K562 (cell line): ENCODE measurements at regions not wholly inside any gene's neighbourhood (a gene's known extent, or its start where the extent isn't known, plus 50 kb on each side); places are given as distances from the start of the nearest gene placed in this dataset.

ENCODE experiments used
- ATAC-seq: fragments of 200-7000 bp; cut with Tn5 transposase; 3 replicates; pipeline ENCODE4 v1.9.1; 2020; ENCODE audit warnings: moderate library complexity
- BruUV-seq: library from RNA; stranded (reverse); fragments of 400-500 nt; replicated peaks from 2 replicates; lab custom pipeline; 2021; lab: Mats Ljungman, UMichigan
- CTCF ChIA-PET: fragments of 300-600 bp; formaldehyde crosslinking; extraction: SDS; loops from one replicate; lab custom pipeline; 2021; ENCODE audit warnings: low intra/inter-chr PET ratio; lab: Yijun Ruan, JAX
- POLR2A ChIA-PET: fragments of 300-600, 350-650 bp; sonication (Branson Sonifier 250); formaldehyde crosslinking; extraction: SDS; loops from one replicate; lab custom pipeline; 2021; ENCODE audit warnings: antibody characterized with exemption, inconsistent platforms; lab: Yijun Ruan, JAX
- DNase-seq, 4 experiments: peaks; one replicate each; pipeline versions ENCODE4 v3.0.0 to v3.0.0-alpha.2; 2011 to 2018; ENCODE audit warnings: low spot score in 3 of 4, mixed read lengths in 3 of 4; ENCODE audit errors: extremely low read depth in 1 of 4
- FAIRE-seq: peaks from 2 replicates; lab custom pipeline; 2011; peaks lifted over from hg19 to GRCh38; lab: Jason Lieb, UNC
- H2AFZ ChIP-seq: 2 replicates; pipeline ENCODE4 v1.6.0; 2011; ENCODE audit warnings: low read depth, low read length, control low read depth, inconsistent platforms
- H3K27ac ChIP-seq: fragments of 200-600 bp; 3 replicates; pipeline ENCODE4 v1.8.0; 2011; ENCODE audit warnings: low read depth, mild to moderate bottlenecking, control low read depth, inconsistent platforms, low read length, moderate library complexity, mixed read lengths; ENCODE audit errors: extremely low read depth
- H3K27me3 ChIP-seq, 2 experiments: fragments of 300-600 bp in 1 of 2; 2 replicates in 1 of 2; 3 replicates in 1 of 2; pipeline versions ENCODE4 v1.6.0 to v1.8.0; 2011; ENCODE audit warnings: inconsistent platforms in 2 of 2, low read length in 2 of 2, mild to moderate bottlenecking in 1 of 2, mixed read lengths in 1 of 2, moderate library complexity in 1 of 2; ENCODE audit not compliant: control insufficient read depth in 2 of 2, insufficient read depth in 2 of 2
- H3K36me3 ChIP-seq: fragments of 300-600 bp; 3 replicates; pipeline ENCODE4 v1.8.0; 2011; ENCODE audit warnings: mild to moderate bottlenecking, low read length, inconsistent platforms; ENCODE audit not compliant: control insufficient read depth, insufficient read depth
- H3K4me1 ChIP-seq, 2 experiments: fragments of 200-600 bp in 1 of 2; replicated peaks in 1 of 2; 2 replicates in 1 of 2; 3 replicates in 1 of 2; pipeline versions ENCODE4 v1.5.1 to v1.8.0; 2011; ENCODE audit warnings: inconsistent platforms in 2 of 2, low read length in 2 of 2, mild to moderate bottlenecking in 1 of 2, mixed read lengths in 1 of 2, moderate library complexity in 1 of 2; ENCODE audit not compliant: control insufficient read depth in 2 of 2, insufficient read depth in 2 of 2
- H3K4me2 ChIP-seq: 2 replicates; pipeline ENCODE4 v1.6.1; 2011; ENCODE audit warnings: low read length, control low read depth, inconsistent platforms, mixed read lengths; ENCODE audit not compliant: insufficient read depth
- H3K4me3 ChIP-seq: fragments of 200-600 bp; sonication (generic), shearing (Covaris generic); 2 replicates; pipeline ENCODE4 v1.5.1; 2016; ENCODE audit warnings: control low read depth, inconsistent platforms
- H3K79me2 ChIP-seq: fragments of 200-600 bp; 3 replicates; pipeline ENCODE4 v1.8.0; 2011; ENCODE audit warnings: low read length, inconsistent platforms; ENCODE audit not compliant: control insufficient read depth, insufficient read depth
- H3K9ac ChIP-seq, 2 experiments: 2 replicates each; pipeline versions ENCODE4 v1.6.0 to v1.6.1; 2011; ENCODE audit warnings: low read depth in 2 of 2, low read length in 2 of 2, control low read depth in 1 of 2, inconsistent platforms in 1 of 2, mild to moderate bottlenecking in 1 of 2, mixed read lengths in 1 of 2; ENCODE audit not compliant: insufficient read depth in 1 of 2
- H3K9me1 ChIP-seq: one replicate; pipeline ENCODE4 v1.6.0; 2011; ENCODE audit warnings: inconsistent platforms, mild to moderate bottlenecking, low read length, moderate library complexity; ENCODE audit not compliant: control insufficient read depth, insufficient read depth
- H3K9me3 ChIP-seq: replicated peaks from 2 replicates; pipeline ENCODE4 v1.5.1; 2011; ENCODE audit warnings: low read depth, low read length, inconsistent platforms; ENCODE audit not compliant: control insufficient read depth, insufficient read depth
- H4K20me1 ChIP-seq: replicated peaks from 2 replicates; pipeline ENCODE4 v1.6.1; 2011; ENCODE audit warnings: low read length, inconsistent platforms, mixed read lengths; ENCODE audit not compliant: control insufficient read depth, insufficient read depth
- ARNT ChIP-seq, 2 experiments: fragments of 450-650 bp; IDR thresholded peaks; 2 replicates each; pipeline ENCODE4 v1.6.1; 2016; ENCODE audit warnings: mild to moderate bottlenecking in 1 of 2
- DPF2 ChIP-seq: fragments of 450-650 bp; IDR thresholded peaks from 2 replicates; pipeline ENCODE4 v1.6.1; 2016
- EP400 ChIP-seq: fragments of 450-650 bp; IDR thresholded peaks from 2 replicates; pipeline ENCODE4 v1.6.1; 2017; ENCODE audit warnings: antibody characterized with exemption, mild to moderate bottlenecking, moderate library complexity
- ESRRB ChIP-seq: fragments of 250-450 bp; sonication (Bioruptor Pico); IDR thresholded peaks from 2 replicates; pipeline ENCODE4 v1.5.0; 2020; ENCODE audit warnings: mild to moderate bottlenecking, moderate library complexity, borderline replicate concordance
- NFXL1 ChIP-seq: fragments of 450-650 bp; formaldehyde crosslinking; IDR thresholded peaks from 2 replicates; pipeline ENCODE4 v1.4.0; 2021; ENCODE audit warnings: mild to moderate bottlenecking
- NONO ChIP-seq, 2 experiments: fragments of 200-400 bp in 1 of 2; fragments of 450-650 bp in 1 of 2; formaldehyde crosslinking in 1 of 2; IDR thresholded peaks; 2 replicates each; pipeline ENCODE4 v1.6.1; 2017; ENCODE audit warnings: low read depth in 2 of 2, mild to moderate bottlenecking in 2 of 2, moderate library complexity in 2 of 2, low read length in 1 of 2
- POLR2G ChIP-seq: fragments of 200-400 bp; formaldehyde crosslinking; IDR thresholded peaks from 2 replicates; pipeline ENCODE4 v1.6.1; 2017; ENCODE audit warnings: low read depth, mild to moderate bottlenecking, antibody characterized with exemption, low read length, moderate library complexity
- PPARD ChIP-seq: fragments of 250-450 bp; sonication (Bioruptor Pico); IDR thresholded peaks from 2 replicates; pipeline ENCODE4 v1.8.0; 2022; ENCODE audit warnings: inconsistent platforms, mild to moderate bottlenecking, moderate library complexity
- ZNF197 ChIP-seq: fragments of 200-800 bp; sonication (Bioruptor generic); IDR thresholded peaks from 2 replicates; pipeline ENCODE4 v1.6.1; 2016; ENCODE audit warnings: low read depth, missing genetic modification characterization, missing compliant biosample characterization
- WGBS: fragments of 100-300 bp; shearing (Covaris generic); methylation state at CpG from one replicate; pipeline ENCODE4 v1.1.6; 2016; ENCODE audit warnings: low coverage, mixed read lengths; ENCODE audit not compliant: insufficient coverage; ENCODE audit errors: missing lambda C conversion rate; 5-methylcytosine and 5-hydroxymethylcytosine counted together
- in situ Hi-C: fragments of 300-500 bp; cut with MboI; formaldehyde crosslinking; loops from 4 replicates; pipeline ENCODE4 v1.15.0; 2018; ENCODE audit warnings: inconsistent platforms, mixed read lengths
- intact Hi-C: fragments of 100-400 bp; cut with micrococcal nuclease; formaldehyde crosslinking; loops from 2 replicates; pipeline ENCODE4 v1.14.2; 2022
- TF ChIP-seq, protein P1 (sequence below), 2 experiments: fragments of 450-650 bp in 1 of 2; IDR thresholded peaks; 2 replicates each; pipeline ENCODE4 v1.6.1; 2011 to 2017; ENCODE audit warnings: low read depth in 2 of 2, antibody characterized with exemption in 1 of 2, borderline replicate concordance in 1 of 2, low read length in 1 of 2, mild to moderate bottlenecking in 1 of 2, mixed read lengths in 1 of 2; ENCODE audit not compliant: control insufficient read depth in 1 of 2
- TF ChIP-seq, protein P2 (sequence below): fragments of 450-650 bp; IDR thresholded peaks from 2 replicates; pipeline ENCODE4 v1.6.1; 2016; ENCODE audit warnings: antibody characterized with exemption

- Histone ChIP-seq H4K20me1 (no peaks in the 10 kb centered on the region), H3K79me2 (no peaks in the 10 kb centered on the region), H3K36me3 (no peaks in the 10 kb centered on the region), H3K27ac (no peak overlapping the region), H3K9me1 (no peaks in the 10 kb centered on the region), H3K4me2 (no peak overlapping the region), H3K27me3 (no peaks in the 10 kb centered on the region), H3K4me1 (no peaks in the 10 kb centered on the region), H3K9ac (no peak overlapping the region), H3K4me3 (no peak overlapping the region), H2AFZ (no peak overlapping the region), H3K9me3 (no peaks in the 10 kb centered on the region)
- no TSS peak for BruUV-seq
- intact Hi-C loops, result no loop called here
- CTCF ChIA-PET, result no interaction called here
- in situ Hi-C loops, result no loop called here
- WGBS, result 0% methylated on average over 1 of the region's 1 CpG
- DNase-seq (no peak), ATAC-seq (no peak), FAIRE-seq (no peak)
- POLR2A ChIA-PET, result interaction anchor here (0.7 kb wide), 1 partner anchor 310 kb away, joined by 3 read pairs; no protein-coding TSS in a partner anchor
- TF ChIP-seq ARNT (IDR thresholded peaks at IDR 0.05) (no peak), PPARD (CRISPR knock-in tag) (no peak)
Observed at GRCh38 chr5:125042261-125042890, 295.9 kb upstream of the ZNF608 start.

DNA sequence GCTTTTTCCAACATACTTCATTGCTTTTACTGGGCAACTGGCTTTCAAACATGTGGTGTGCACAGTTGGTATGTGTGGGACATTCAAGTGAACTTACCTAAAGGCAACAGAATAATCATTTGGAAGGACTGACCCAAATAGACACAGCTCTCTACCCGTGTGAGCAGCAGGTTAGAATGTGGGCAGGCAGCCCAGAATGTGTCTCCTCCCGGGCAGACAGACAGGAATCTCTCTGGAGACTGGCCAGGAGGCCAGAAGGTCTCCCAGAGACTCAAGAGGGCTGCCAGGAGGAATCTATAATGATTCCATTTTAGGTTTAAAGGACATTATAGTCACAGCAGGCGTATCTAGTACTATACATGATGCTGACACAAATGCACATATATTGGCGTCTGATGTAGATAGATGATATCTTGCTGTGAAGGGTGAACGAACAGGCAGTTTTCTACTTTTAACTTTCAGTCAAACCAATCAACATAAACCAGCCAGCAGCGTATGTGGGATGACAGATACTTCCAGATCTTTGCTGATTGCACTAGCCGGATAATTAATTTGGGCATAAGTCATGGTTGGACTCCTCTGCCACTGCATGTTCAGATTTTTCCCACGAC is 297.4 kb upstream of the ZNF608 start:
- Histone ChIP-seq H3K9ac (no peak overlapping the region), H3K4me3 (no peak overlapping the region), H4K20me1 (no peaks in the 10 kb centered on the region), H3K4me2 (no peak overlapping the region), H3K36me3 (no peaks in the 10 kb centered on the region), H2AFZ (no peak overlapping the region), H3K9me1 (no peaks in the 10 kb centered on the region), H3K9me3 (no peaks in the 10 kb centered on the region), H3K4me1 (no peaks in the 10 kb centered on the region), H3K79me2 (no peaks in the 10 kb centered on the region), H3K27me3 (no peaks in the 10 kb centered on the region), H3K27ac (no peak overlapping the region)
- in situ Hi-C loops, result no loop called here
- BruUV-seq, result no TSS peak
- CTCF ChIA-PET, result no interaction called here
- under 1% methylated on average over 8 of the region's 8 CpGs for WGBS
- intact Hi-C loops, result no loop called here
- ATAC-seq (no peak), FAIRE-seq (no peak), DNase-seq (no peak)
- POLR2A ChIA-PET, result no interaction called here
- TF ChIP-seq ZNF197 (CRISPR knock-in tag) (no peak), POLR2G (no peak), NONO (IDR thresholded peaks at IDR 0.05; ENCODE audit: low read depth in 2 of 2, low read length in 1 of 2) (no peak), DPF2 (no peak), NFXL1 (CRISPR knock-in tag) (no peak), ESRRB (CRISPR knock-in tag) (no peak), EP400 (no peak)
- TF ChIP-seq, protein P1, sequence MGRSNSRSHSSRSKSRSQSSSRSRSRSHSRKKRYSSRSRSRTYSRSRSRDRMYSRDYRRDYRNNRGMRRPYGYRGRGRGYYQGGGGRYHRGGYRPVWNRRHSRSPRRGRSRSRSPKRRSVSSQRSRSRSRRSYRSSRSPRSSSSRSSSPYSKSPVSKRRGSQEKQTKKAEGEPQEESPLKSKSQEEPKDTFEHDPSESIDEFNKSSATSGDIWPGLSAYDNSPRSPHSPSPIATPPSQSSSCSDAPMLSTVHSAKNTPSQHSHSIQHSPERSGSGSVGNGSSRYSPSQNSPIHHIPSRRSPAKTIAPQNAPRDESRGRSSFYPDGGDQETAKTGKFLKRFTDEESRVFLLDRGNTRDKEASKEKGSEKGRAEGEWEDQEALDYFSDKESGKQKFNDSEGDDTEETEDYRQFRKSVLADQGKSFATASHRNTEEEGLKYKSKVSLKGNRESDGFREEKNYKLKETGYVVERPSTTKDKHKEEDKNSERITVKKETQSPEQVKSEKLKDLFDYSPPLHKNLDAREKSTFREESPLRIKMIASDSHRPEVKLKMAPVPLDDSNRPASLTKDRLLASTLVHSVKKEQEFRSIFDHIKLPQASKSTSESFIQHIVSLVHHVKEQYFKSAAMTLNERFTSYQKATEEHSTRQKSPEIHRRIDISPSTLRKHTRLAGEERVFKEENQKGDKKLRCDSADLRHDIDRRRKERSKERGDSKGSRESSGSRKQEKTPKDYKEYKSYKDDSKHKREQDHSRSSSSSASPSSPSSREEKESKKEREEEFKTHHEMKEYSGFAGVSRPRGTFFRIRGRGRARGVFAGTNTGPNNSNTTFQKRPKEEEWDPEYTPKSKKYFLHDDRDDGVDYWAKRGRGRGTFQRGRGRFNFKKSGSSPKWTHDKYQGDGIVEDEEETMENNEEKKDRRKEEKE (IDR thresholded peaks at IDR 0.05; ENCODE audit: borderline replicate concordance in 1 of 2, control insufficient read depth in 1 of 2, low read depth in 2 of 2, low read length in 1 of 2), result no peak
- TF ChIP-seq, protein P2, sequence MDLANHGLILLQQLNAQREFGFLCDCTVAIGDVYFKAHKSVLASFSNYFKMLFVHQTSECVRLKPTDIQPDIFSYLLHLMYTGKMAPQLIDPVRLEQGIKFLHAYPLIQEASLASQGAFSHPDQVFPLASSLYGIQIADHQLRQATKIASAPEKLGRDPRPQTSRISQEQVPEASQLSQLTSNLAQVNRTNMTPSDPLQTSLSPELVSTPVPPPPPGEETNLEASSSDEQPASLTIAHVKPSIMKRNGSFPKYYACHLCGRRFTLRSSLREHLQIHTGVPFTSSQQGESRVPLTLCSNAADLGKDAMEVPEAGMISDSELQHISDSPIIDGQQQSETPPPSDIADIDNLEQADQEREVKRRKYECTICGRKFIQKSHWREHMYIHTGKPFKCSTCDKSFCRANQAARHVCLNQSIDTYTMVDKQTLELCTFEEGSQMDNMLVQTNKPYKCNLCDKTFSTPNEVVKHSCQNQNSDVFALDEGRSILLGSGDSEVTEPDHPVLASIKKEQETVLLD, result no peak
